Muscle layer of duodenum (tissue), 2 donors: ENCODE measurements at regions not wholly inside any gene's neighbourhood (a gene's known extent, or its start where the extent isn't known, plus 50 kb on each side); places are given as distances from the start of the nearest gene placed in this dataset.

Experiments
- H3K27ac ChIP-seq: one replicate; pipeline ENCODE4 v1.7.0; 2013; ENCODE audit warnings: mild to moderate bottlenecking, low read length
- H3K27me3 ChIP-seq: one replicate; pipeline ENCODE4 v1.7.0; 2013; ENCODE audit warnings: low read depth, mild to moderate bottlenecking, control low read depth, low read length
- H3K36me3 ChIP-seq, 2 donors: one replicate each; pipeline ENCODE4 v1.7.0; 2013; ENCODE audit warnings: low read length in 2 of 2, control low read depth in 1 of 2, mild to moderate bottlenecking in 1 of 2; ENCODE audit not compliant: insufficient read depth in 2 of 2, control insufficient read depth in 1 of 2
- H3K4me1 ChIP-seq, 2 donors: one replicate each; pipeline ENCODE4 v1.7.0; 2013; ENCODE audit warnings: low read length in 2 of 2, mild to moderate bottlenecking in 2 of 2, control low read depth in 1 of 2, moderate library complexity in 1 of 2; ENCODE audit not compliant: insufficient read depth in 2 of 2, control insufficient read depth in 1 of 2
- H3K4me3 ChIP-seq, 2 donors: one replicate each; pipeline ENCODE4 v1.7.0; 2013; ENCODE audit warnings: low read length in 2 of 2, low read depth in 1 of 2, mild to moderate bottlenecking in 1 of 2
- H3K9me3 ChIP-seq, 2 donors: one replicate each; pipeline ENCODE4 v1.7.0; 2013; ENCODE audit warnings: low read length in 2 of 2, control low read depth in 1 of 2, mild to moderate bottlenecking in 1 of 2; ENCODE audit not compliant: control insufficient read depth in 1 of 2
- donor health status: healthy.

DNA sequence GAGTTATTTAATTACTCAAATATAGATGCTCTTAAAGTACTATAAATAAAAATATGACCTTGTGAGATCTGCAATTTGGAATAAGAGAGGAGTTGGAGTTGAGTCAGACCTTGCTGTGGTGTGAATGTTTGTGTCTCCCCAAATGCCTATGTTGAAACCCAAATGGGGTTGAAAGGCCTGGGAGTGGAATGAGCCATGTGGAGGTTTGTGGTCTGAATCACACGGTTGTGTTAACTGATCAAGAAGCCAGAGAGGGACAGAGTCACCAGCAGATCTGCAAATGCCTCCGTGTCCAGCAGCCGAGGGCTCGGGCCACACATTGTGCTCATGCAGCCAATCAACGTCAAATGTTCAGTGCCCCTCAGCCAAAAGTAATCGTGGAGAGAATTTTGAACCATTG is 404.4 kb downstream of the ICE1 start:
- Histone ChIP-seq H3K4me1 (no peaks in the 10 kb centered on the region), H3K9me3 (no peaks in the 10 kb centered on the region), H3K27me3 (no peaks in the 10 kb centered on the region), H3K27ac (no peak overlapping the region), H3K4me3 (no peak overlapping the region), H3K36me3 (no peaks in the 10 kb centered on the region)

DNA sequence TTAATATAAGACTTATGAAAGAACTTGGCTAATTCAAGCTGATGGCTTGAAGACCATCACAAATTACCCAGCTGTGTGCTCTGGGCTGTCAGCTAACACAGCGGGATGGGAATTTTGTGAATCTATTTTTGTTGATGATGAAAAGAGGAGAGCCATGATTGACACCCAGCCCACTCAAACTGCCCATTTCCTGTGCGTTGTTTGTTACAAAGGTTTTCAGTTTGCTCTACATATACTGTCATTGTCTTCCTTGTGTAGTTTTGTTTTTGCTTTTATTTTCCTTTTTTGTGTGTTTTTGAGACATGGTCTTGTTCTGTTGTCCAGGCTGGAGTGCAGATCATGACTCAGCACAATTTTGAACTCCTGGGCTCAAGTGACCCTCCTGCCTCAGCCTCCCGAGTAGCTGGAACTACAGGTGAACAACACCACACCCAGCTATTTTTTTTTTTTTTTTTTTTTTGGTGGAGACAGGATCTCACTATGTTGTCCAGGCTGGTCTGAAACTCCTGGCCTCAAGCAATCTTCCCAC is 400.3 kb downstream of the ICE1 start:
- Histone ChIP-seq H3K4me3 (no peak overlapping the region), H3K9me3 (no peaks in the 10 kb centered on the region), H3K27ac (no peak overlapping the region), H3K27me3 (no peaks in the 10 kb centered on the region), H3K36me3 (no peaks in the 10 kb centered on the region), H3K4me1 (no peaks in the 10 kb centered on the region)

DNA sequence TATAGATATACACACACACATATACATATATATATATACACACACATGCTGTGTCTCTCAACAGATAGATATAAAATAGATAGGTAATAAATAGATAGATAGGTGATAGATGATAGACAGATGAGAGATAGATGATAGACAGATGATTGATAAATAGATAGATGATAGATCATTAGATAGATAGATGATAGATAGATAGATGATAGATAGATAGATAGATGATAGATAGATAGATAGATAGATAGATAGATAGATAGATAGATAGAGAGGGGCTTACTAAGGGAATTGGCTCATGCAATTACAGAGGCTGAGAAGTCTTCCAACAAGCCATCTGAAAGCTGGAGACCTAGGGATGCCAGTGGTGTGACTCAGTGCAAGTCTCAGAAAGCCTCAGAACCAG is 394.5 kb downstream of the ICE1 start:
- H3K4me3 ChIP-seq, result no peak overlapping the region
- no peaks in the 10 kb centered on the region for H3K9me3 ChIP-seq
- no peak overlapping the region for H3K27ac ChIP-seq
- H3K36me3 ChIP-seq, result no peaks in the 10 kb centered on the region
- H3K27me3 ChIP-seq, result no peaks in the 10 kb centered on the region
- H3K4me1 ChIP-seq, result no peaks in the 10 kb centered on the region

GRCh38 chr5:5813441-5813840 is 391.0 kb downstream of the ICE1 start:
- Histone ChIP-seq H3K9me3 (no peaks in the 10 kb centered on the region), H3K27ac (no peak overlapping the region), H3K4me1 (no peaks in the 10 kb centered on the region), H3K4me3 (no peak overlapping the region), H3K27me3 (no peaks in the 10 kb centered on the region), H3K36me3 (no peaks in the 10 kb centered on the region)

GRCh38 chr5:5810461-5810860 is 388.0 kb downstream of the ICE1 start:
- no peak overlapping the region for H3K27ac ChIP-seq

DNA sequence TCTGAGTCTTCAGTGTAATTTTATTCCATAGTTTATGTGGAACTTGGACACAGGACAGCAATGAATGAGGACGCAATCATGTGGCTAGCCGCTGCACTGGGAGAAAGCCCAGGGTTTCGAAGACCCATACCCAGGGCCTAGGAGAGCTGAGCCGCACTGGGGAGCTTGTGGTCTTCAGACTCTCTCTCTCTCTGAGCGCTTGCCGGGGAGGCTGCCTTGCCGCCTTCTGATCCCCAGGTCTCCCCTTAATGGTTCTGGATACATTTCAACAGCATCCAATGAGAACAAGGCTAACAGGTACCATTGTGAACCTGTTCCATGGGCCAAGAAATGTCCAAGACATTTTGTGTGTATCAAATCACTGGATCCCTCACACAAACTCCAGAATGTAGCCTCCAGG is 383.4 kb downstream of the ICE1 start:
- Histone ChIP-seq H3K27ac (no peak overlapping the region), H3K4me1 (no peaks in the 10 kb centered on the region), H3K9me3 (no peaks in the 10 kb centered on the region), H3K4me3 (no peak overlapping the region), H3K36me3 (no peaks in the 10 kb centered on the region), H3K27me3 (no peaks in the 10 kb centered on the region)

More at GRCh38 chr5:5810461-5810860, 388.0 kb downstream of the ICE1 start:
- Histone ChIP-seq H3K4me3 (no peak overlapping the region), H3K4me1 (no peaks in the 10 kb centered on the region), H3K36me3 (no peaks in the 10 kb centered on the region), H3K27me3 (no peaks in the 10 kb centered on the region), H3K9me3 (no peaks in the 10 kb centered on the region)

DNA sequence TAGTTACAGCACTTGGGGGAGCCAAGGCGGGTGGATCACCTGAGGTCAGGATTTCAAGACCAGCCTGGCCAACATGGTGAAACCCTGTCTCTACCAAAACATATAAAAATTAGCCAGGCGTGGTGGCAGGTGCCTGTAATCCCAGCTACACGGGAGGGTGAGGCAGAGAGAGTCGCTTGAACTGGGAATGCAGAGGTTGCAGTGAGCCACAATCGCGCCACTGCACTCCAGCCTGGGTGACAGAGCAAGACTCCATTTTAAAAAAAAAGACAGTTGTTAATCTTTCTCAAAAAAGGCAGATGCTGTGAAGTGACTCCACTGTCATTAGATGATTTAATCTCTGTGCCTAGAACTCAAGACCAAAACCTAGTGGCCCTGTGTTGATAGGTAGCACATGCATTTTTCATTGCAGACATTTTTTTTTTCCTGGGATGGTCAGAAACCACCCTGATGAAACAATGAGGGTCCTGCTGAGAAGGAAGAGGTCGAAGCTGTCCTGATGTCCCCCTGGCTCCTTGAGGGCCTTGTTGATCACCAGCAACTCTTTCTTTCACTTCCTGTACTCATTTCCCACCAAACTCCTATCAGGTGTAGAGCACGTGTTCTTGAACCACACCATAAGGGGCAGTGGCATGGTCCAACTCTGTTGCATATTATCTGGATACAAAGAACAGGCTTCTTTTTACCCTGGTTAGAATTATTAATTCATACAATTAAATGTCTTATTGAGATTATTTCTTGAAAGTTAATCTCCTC is 382.2 kb downstream of the ICE1 start:
- Histone ChIP-seq H3K36me3 (no peaks in the 10 kb centered on the region), H3K27ac (no peak overlapping the region), H3K4me3 (no peak overlapping the region), H3K27me3 (no peaks in the 10 kb centered on the region), H3K9me3 (no peaks in the 10 kb centered on the region), H3K4me1 (no peaks in the 10 kb centered on the region)

DNA sequence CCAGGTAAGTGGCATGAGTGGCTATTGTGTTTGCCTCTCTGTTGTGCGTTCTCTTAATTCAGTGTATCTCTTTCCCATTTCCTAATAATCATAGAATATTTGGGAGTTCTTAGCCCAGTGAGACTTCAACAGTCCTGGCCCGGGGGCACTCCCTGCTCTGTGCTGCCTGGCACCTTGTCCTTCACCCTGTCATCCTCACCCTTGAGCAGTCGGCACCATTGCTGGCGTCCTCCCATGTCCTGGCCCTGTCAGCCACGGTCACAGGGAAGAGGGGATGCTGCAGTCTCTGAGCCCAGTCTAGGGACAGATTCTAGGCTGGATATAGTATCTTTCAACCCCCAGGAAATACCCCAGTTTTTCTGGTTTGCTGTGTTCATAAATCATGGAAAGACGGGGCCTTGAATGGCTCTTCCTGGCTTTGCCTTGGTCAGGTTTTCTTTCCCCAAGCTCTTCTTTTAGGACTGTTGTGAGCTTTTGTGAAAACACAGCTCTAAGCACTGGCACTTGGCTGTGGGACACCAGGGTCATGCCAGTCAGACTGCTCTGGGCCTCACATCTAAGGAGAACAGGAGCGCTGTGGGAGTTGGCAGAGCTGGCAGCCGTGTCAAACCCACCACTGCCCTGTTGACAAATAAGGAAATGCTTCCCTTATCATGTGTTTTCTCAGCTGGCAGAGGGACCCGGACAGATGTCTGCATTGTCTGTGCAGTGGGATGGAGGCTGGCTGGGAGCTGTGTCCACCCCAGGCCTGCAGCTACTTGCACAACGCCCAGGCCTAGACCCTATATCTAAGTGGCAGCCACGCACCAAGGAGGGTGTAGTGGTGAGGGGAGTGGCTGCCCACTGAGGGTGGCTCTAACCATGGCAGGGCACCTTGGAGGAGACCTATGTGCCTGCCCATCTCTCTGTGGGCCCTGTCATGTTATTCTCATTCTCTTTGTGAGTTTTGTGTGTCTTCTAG is 378.6 kb downstream of the ICE1 start:
- H3K27ac ChIP-seq, result no peak overlapping the region
- H3K27me3 ChIP-seq, result no peaks in the 10 kb centered on the region
- H3K36me3 ChIP-seq, result no peaks in the 10 kb centered on the region
- no peak overlapping the region for H3K4me3 ChIP-seq
- no peaks in the 10 kb centered on the region for H3K9me3 ChIP-seq
- no peaks in the 10 kb centered on the region for H3K4me1 ChIP-seq

DNA sequence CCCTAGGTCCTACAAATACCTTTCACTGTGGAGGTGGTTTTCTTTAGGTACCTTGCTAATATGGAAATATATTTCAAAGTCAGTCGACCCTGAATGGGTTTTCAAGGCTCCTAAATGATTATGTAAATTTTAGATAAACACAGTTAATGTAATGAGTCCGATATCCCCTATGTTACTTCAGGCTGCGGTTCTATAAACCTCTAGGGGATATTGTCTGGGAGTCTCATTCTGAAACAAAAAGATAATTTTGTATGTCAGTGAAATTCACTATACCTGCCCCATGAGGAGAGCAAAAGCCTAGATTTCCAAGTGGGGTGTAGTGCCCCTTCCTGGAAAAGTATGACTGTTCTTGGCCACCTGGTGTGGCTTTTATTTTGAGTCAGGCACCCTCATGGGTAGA is 377.3 kb downstream of the ICE1 start:
- H3K4me3 ChIP-seq, result no peak overlapping the region
- no peaks in the 10 kb centered on the region for H3K4me1 ChIP-seq
- H3K27me3 ChIP-seq, result no peaks in the 10 kb centered on the region
- no peak overlapping the region for H3K27ac ChIP-seq
- H3K9me3 ChIP-seq, result no peaks in the 10 kb centered on the region
- no peaks in the 10 kb centered on the region for H3K36me3 ChIP-seq

DNA sequence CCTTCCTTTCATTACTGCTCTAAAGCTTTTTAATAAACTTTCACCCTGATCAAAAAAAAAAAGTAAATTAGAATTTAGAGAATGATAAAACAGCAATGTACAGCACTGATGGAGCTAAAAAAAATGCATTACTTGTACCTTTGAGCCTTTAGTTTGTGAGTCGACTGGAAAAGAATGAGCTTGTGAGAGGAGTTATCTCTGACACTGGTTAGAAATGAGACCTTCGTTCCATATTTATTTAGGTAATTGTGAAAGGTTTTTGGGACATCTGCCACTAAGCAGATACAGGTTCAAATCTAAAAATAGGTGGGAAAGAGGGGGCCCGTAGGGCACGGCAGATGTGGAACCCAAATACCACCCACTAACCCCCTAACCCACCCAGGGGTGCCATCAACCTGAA is 376.8 kb downstream of the ICE1 start:
- Histone ChIP-seq H3K4me1 (no peaks in the 10 kb centered on the region), H3K36me3 (no peaks in the 10 kb centered on the region), H3K4me3 (no peak overlapping the region), H3K9me3 (no peaks in the 10 kb centered on the region), H3K27me3 (no peaks in the 10 kb centered on the region), H3K27ac (no peak overlapping the region)

DNA sequence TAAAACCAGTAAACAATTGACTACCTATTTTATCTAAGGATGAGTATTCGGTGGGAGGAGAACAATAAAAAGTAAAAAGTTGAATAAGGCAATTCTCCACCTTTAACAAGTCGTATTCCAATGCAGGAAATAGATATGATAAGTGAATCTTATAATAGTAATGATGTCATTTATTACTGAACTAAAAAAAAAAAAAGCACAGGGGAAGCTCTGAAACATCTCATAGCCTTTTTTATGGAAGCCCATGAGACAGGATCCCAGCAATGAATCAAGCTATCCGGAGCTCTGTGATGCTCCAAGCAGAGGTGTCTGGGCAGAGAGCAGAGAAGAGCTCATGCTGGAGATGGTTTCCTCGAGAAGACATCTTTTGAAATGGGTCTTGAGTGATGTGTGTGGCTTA is 376.0 kb downstream of the ICE1 start:
- no peaks in the 10 kb centered on the region for H3K27me3 ChIP-seq
- no peaks in the 10 kb centered on the region for H3K4me1 ChIP-seq
- no peak overlapping the region for H3K27ac ChIP-seq
- H3K9me3 ChIP-seq, result no peaks in the 10 kb centered on the region
- no peaks in the 10 kb centered on the region for H3K36me3 ChIP-seq
- H3K4me3 ChIP-seq, result no peak overlapping the region
